Activated naive CD4-positive, alpha-beta T cell treated with anti-CD3 and anti-CD28 coated beads, Interleukin-2, amount 50 U/mL, for 16 hours (primary cell): ENCODE measurements at regions not wholly inside any gene's neighbourhood (a gene's known extent, or its start where the extent isn't known, plus 50 kb on each side); places are given as distances from the start of the nearest gene placed in this dataset.
"Not testable (repeated sequence)": the region's sequence is repeated elsewhere in the genome, so short reads cannot be mapped to it uniquely, and the experiment has no call there.

Source experiments
- DNase-seq: peaks from one replicate; pipeline ENCODE4 v3.0.0-alpha.2; 2020

- DNase-seq, result no peak
Observed at GRCh38 chr6:43932259-43933147, 162.5 kb downstream of the VEGFA start.

DNA sequence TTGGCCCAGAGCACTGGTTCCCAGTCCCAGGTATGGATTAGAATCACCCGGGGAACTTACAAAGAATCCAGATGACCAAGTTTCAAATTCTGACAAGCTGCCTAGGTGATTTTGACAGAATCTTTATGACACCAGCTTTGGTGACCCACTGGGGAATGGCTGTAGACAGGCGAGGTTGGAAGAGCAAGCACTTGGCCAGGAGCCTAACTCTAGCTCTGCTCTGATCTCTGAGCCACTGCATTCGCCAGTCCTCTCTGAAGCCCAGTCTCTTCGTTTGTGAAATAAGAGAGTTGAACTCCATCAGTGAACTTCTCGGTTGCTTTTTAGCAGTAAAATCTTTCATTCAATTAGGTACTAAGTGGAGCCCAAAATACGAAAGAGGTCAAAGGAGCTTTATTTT is 161.2 kb downstream of the VEGFA start:
- DNase-seq, result no peak

GRCh38 chr6:43930440-43931154 is 160.6 kb downstream of the VEGFA start:
- no peak for DNase-seq

- no peak for DNase-seq
Observed at GRCh38 chr6:43929511-43929910, 159.5 kb downstream of the VEGFA start.

- DNase-seq, result no peak
Observed at GRCh38 chr6:43927532-43928210, 157.7 kb downstream of the VEGFA start.

- DNase-seq, result peak; percentile 21
Observed at GRCh38 chr6:43926634-43927531, 156.9 kb downstream of the VEGFA start.

DNA sequence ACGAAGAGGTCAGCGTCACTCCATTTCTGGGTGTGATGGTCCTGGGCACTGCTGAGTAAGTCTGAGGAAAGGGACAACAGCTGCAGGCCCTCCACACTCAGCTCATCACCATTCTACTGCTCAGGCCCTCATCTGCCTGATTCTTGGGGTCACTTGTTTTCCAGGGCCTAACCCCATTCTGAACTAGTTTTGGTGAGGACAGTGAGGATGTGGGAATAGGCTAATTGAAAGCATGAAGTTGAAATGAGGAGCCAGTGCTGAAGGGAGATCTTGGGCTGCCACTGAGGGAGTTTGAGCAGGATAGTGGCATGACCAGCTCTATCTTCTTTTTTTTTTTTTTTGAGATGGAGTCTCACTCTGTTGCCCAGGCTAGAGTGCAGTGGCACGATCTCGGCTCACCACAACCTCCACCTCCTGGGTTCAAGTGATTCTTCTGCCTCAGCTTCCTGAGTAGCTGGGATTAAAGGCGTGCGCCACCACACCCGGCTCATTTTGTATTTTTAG is 155.7 kb downstream of the VEGFA start:
- not testable (repeated sequence) for DNase-seq

- DNase-seq, result peak; percentile 29
Observed at GRCh38 chr6:43924222-43924702, 154.3 kb downstream of the VEGFA start.

GRCh38 chr6:43923376-43924221 is 153.6 kb downstream of the VEGFA start:
- no peak for DNase-seq

GRCh38 chr6:43922426-43923375 is 152.7 kb downstream of the VEGFA start:
- no peak for DNase-seq

GRCh38 chr6:43921548-43922425 is 151.8 kb downstream of the VEGFA start:
- no peak for DNase-seq

GRCh38 chr6:43921039-43921438 is 151.0 kb downstream of the VEGFA start:
- no peak for DNase-seq

DNA sequence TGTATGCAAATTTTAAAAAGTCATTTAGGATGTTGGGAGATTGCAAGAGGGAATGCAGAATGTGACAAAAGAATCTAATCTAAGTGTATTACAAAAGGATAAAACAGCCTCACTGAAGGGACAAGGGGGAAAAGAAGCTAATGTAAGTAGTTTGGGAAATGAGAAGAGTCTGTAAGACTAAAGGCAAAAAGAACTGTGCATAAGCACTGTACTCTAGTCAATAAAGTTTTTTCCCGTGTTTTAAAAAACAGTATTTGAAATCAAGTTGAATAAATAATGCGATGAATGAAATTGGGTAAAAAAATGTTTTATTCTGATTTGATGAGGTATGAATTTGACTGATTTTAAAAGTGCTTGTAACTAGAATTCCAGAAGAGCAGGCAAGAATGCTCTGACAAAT is 149.8 kb downstream of the VEGFA start:
- no peak for DNase-seq

- no peak for DNase-seq
Observed at GRCh38 chr6:43917878-43918382, 147.9 kb downstream of the VEGFA start.

DNA sequence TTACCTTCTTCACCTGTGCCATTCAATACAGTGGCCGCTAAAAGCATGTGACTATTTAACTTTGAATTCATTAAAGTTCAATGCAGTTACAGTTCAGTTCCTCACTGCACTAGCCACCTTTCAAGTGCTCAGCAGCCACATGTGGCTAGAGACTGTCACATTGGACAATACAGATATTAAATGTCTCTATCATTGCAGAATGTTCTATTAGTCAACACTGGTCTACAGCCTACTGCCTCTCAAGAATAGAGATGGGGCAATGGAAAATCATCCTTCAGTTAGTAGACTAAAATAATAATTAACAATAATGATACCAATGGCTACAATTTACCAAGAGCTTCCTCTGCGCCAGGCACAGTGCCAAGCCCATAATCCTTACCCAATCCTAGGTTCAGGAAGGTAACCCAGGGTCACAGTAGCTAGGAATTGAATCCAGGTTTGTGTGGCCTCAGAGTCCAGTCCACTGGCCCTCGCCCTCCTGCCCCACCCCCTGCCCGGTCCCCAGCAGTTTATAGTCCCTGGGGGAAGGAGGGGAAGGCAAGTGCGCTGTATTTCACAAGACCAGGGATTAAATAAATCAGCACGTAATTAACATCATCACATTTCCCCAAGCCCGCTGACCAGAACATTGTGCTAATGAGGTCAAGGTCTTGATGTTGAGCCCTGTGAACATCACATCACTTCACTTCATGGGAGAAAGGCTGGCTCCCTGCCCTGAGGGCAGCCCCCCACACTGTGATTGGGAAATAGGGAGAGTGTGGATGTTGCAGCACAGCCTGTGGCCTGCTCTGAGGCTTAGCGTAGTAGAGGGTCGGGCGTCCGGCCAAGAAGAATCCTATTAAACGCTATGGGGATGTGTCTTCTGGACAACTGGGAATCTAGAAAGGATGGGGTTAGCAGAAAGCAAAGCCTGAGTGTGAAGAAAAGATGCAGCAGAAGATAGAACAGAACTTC is 147.2 kb downstream of the VEGFA start:
- no peak for DNase-seq

DNA sequence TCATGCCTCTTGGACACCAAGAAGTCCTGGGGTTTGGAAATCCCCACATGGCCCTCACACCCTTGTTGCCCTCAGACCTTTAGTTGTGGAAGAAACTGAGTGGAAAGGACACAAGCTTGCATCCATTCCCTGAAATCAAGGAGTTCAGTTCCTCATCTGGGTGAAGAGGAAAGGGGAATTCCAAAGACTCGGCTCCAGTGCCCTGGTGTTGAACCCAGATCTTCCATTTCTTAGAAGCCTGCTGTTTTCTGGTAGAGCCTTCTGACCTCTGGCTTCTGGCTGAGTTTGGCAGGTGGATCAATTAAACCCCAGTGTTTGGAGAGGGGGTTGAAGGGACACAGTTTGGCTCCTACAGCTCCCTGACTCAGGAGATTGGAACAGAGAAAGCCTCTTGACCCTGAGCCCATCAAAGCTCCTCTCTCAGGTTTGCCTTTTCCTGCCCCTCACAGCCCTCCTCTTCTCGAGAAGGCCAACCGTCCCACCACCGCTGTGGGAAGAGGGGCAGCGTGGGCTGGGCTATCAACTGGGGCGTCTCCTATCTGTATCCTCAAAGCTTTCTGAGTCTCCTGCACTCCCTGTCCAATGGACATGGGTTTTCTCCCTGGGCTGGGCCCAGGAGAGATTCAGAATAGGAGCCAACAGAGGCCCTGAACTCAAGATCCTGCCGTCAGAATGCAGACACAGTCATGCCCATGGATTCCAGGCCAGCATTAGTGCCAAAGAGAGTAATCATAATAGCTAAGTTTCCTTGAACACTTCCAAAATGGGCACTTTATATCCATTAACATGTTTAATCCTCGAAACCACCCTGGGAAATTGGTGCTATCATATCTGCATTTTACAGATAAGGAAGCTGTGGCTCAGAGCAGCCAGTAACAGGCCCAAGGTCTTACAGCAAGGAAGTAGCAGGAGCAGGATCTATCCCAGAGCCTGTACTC is 146.2 kb downstream of the VEGFA start:
- DNase-seq, result no peak
